A549 (cell line): ENCODE measurements at regions not wholly inside any gene's neighbourhood (a gene's known extent, or its start where the extent isn't known, plus 50 kb on each side); places are given as distances from the start of the nearest gene placed in this dataset.

Source experiments
- ATAC-seq, 2 experiments: fragments of 200-7000 bp in 1 of 2; fragments of >200 bp in 1 of 2; cut with Nextera tagmentation in 1 of 2; cut with Tn5 transposase in 1 of 2; 3 replicates each; pipeline versions ENCODE4 v1.8.0 to v1.9.1; 2018 to 2020; ENCODE audit warnings: mild to moderate bottlenecking in 1 of 2, moderate library complexity in 1 of 2
- CTCF ChIA-PET: fragments of 300-600 bp; sonication (Branson Sonifier 250); formaldehyde crosslinking; extraction: SDS; loops from one replicate; lab custom pipeline; 2021; ENCODE audit warnings: antibody characterized with exemption, inconsistent platforms; lab: Yijun Ruan, JAX
- POLR2A ChIA-PET: fragments of 350-600 bp; formaldehyde crosslinking; extraction: SDS; loops from one replicate; lab custom pipeline; 2021; ENCODE audit warnings: antibody characterized with exemption, inconsistent platforms; lab: Yijun Ruan, JAX
- DNase-seq, 2 experiments: peaks; one replicate each; pipeline versions ENCODE4 v3.0.0 to v3.0.0-alpha.2; 2011 to 2016; ENCODE audit warnings: low read depth in 1 of 2, low spot score in 1 of 2
- FAIRE-seq: peaks from 2 replicates; lab custom pipeline; 2011; peaks lifted over from hg19 to GRCh38; lab: Jason Lieb, UNC
- H3K27ac ChIP-seq, 2 experiments: fragments of >200 bp; sonication (Bioruptor Twin); formaldehyde crosslinking; 3 replicates each; pipeline ENCODE4 v1.5.1; 2016 to 2017
- H3K4me1 ChIP-seq: fragments of >200 bp; sonication (Bioruptor Twin); formaldehyde crosslinking; 3 replicates; pipeline ENCODE4 v1.6.1; 2016
- H3K4me2 ChIP-seq: fragments of >200 bp; sonication (Bioruptor Twin); formaldehyde crosslinking; 3 replicates; pipeline ENCODE4 v1.6.1; 2016
- H3K4me3 ChIP-seq: fragments of >200 bp; sonication (Bioruptor Twin); formaldehyde crosslinking; 3 replicates; pipeline ENCODE4 v1.5.1; 2016
- H3K9me3 ChIP-seq: fragments of >200 bp; sonication (Bioruptor Twin); formaldehyde crosslinking; 3 replicates; pipeline ENCODE4 v1.6.1; 2016
- CBX2 ChIP-seq: fragments of 200-600 bp; sonication (generic); IDR thresholded peaks from 2 replicates; pipeline ENCODE4 v1.6.1; 2016; ENCODE audit warnings: low read depth, mild to moderate bottlenecking, borderline replicate concordance
- CBX8 ChIP-seq: fragments of 200-600 bp; sonication (generic); IDR thresholded peaks from 2 replicates; pipeline ENCODE4 v1.6.1; 2016
- CHD4 ChIP-seq: fragments of 200-600 bp; sonication (generic); IDR thresholded peaks from 2 replicates; pipeline ENCODE4 v1.6.1; 2016; ENCODE audit warnings: antibody characterized with exemption, mild to moderate bottlenecking, borderline replicate concordance
- EHMT2 ChIP-seq: fragments of 200-600 bp; sonication (generic); IDR thresholded peaks from 2 replicates; pipeline ENCODE4 v1.6.1; 2016; ENCODE audit warnings: antibody characterized with exemption, low read depth, mild to moderate bottlenecking, moderate library complexity
- EP300 ChIP-seq, 2 experiments: fragments of >200 bp; sonication (Bioruptor Twin); formaldehyde crosslinking; IDR thresholded peaks; 2 replicates in 1 of 2; 3 replicates in 1 of 2; pipeline ENCODE4 v1.6.1; 2016 to 2017
- FOSL2 ChIP-seq, 2 experiments: fragments of 450-650 bp in 1 of 2; fragments of >200 bp in 1 of 2; sonication (Bioruptor Twin) in 1 of 2; formaldehyde crosslinking; IDR thresholded peaks; 2 replicates each; pipeline versions ENCODE4 v1.5.0 to v1.6.1; 2016 to 2020; ENCODE audit warnings: mild to moderate bottlenecking in 1 of 2, moderate library complexity in 1 of 2
- GATA3 ChIP-seq: IDR thresholded peaks from 2 replicates; pipeline ENCODE4 v1.6.1; 2012; ENCODE audit warnings: borderline replicate concordance
- HDAC2 ChIP-seq: fragments of 200-600 bp; sonication (generic); IDR thresholded peaks from 2 replicates; pipeline ENCODE4 v1.6.1; 2016
- HOXA7 ChIP-seq: fragments of 250-450 bp; sonication (Bioruptor Pico); IDR thresholded peaks from 2 replicates; pipeline ENCODE4 v1.5.0; 2020; ENCODE audit warnings: mild to moderate bottlenecking, moderate library complexity
- JUN ChIP-seq, 2 experiments: fragments of >200 bp; sonication (Bioruptor Twin); formaldehyde crosslinking; IDR thresholded peaks; 2 replicates in 1 of 2; 3 replicates in 1 of 2; pipeline ENCODE4 v1.6.1; 2016 to 2017
- JUNB ChIP-seq: fragments of >200 bp; sonication (Bioruptor Twin); formaldehyde crosslinking; IDR thresholded peaks from 2 replicates; pipeline ENCODE4 v1.6.1; 2016
- KDM5A ChIP-seq: fragments of 200-600 bp; sonication (generic); IDR thresholded peaks from 2 replicates; pipeline ENCODE4 v1.6.1; 2016; ENCODE audit warnings: antibody characterized with exemption, mild to moderate bottlenecking
- MYC ChIP-seq: IDR thresholded peaks from 2 replicates; pipeline ENCODE4 v1.6.1; 2012; ENCODE audit warnings: mild to moderate bottlenecking, inconsistent platforms, low read length, improper control_type of control experiment, borderline replicate concordance
- POLR2A ChIP-seq: IDR thresholded peaks from 2 replicates; pipeline ENCODE4 v1.6.1; 2012; ENCODE audit warnings: mild to moderate bottlenecking, low read length
- RAD21 ChIP-seq, 2 experiments: fragments of >200 bp in 1 of 2; sonication (Bioruptor Twin) in 1 of 2; formaldehyde crosslinking in 1 of 2; IDR thresholded peaks in 1 of 2; conservative IDR thresholded peaks in 1 of 2; 2 replicates in 1 of 2; 3 replicates in 1 of 2; pipeline ENCODE4 v1.6.1; 2012 to 2018; ENCODE audit warnings: inconsistent platforms in 1 of 2
- RARB ChIP-seq: fragments of 250-450 bp; sonication (Bioruptor Pico); IDR thresholded peaks from 2 replicates; pipeline ENCODE4 v1.8.0; 2021; ENCODE audit warnings: mild to moderate bottlenecking, moderate library complexity
- RCOR1 ChIP-seq: fragments of 150-350 bp; IDR thresholded peaks from 2 replicates; pipeline ENCODE4 v1.6.1; 2014; ENCODE audit warnings: antibody characterized with exemption, low read length, low read depth
- SMC3 ChIP-seq: fragments of >200 bp; sonication (Bioruptor Twin); formaldehyde crosslinking; IDR thresholded peaks from 3 replicates; pipeline ENCODE4 v1.6.1; 2018; ENCODE audit warnings: inconsistent platforms
- TFCP2L1 ChIP-seq: fragments of 250-450 bp; sonication (Bioruptor Pico); IDR thresholded peaks from 2 replicates; pipeline ENCODE4 v1.5.0; 2021; ENCODE audit warnings: mild to moderate bottlenecking
- TP53 ChIP-seq: fragments of 250-450 bp; sonication (Bioruptor Pico); IDR thresholded peaks from 2 replicates; pipeline ENCODE4 v1.5.0; 2021; ENCODE audit warnings: mild to moderate bottlenecking, moderate library complexity
- ZC3H11A ChIP-seq: fragments of 450-650 bp; IDR thresholded peaks from 2 replicates; pipeline ENCODE4 v1.6.1; 2014; ENCODE audit warnings: antibody characterized with exemption, mild to moderate bottlenecking
- ZFP36 ChIP-seq: fragments of 450-650 bp; IDR thresholded peaks from 2 replicates; pipeline ENCODE4 v1.6.1; 2014; ENCODE audit warnings: borderline replicate concordance; ENCODE audit not compliant: partially characterized antibody
- ZNF302 ChIP-seq: fragments of 250-450 bp; sonication (Bioruptor Pico); IDR thresholded peaks from 2 replicates; pipeline ENCODE4 v1.9.0; 2021; ENCODE audit warnings: inconsistent platforms, mild to moderate bottlenecking, moderate library complexity
- WGBS: methylation state at CpG from one replicate; pipeline ENCODE4 v1.1.6; 2017; ENCODE audit errors: missing lambda C conversion rate; 5-methylcytosine and 5-hydroxymethylcytosine counted together
- TF ChIP-seq, protein P1 (sequence below): IDR thresholded peaks from 2 replicates; pipeline ENCODE4 v1.6.1; 2012
- TF ChIP-seq, protein P2 (sequence below): fragments of 250-450 bp; sonication (Bioruptor Pico); IDR thresholded peaks from 2 replicates; pipeline ENCODE4 v1.5.0; 2020; ENCODE audit warnings: low read depth, mild to moderate bottlenecking, moderate library complexity
- TF ChIP-seq, protein P3 (sequence below): fragments of 250-450 bp; sonication (Bioruptor Pico); IDR thresholded peaks from 2 replicates; pipeline ENCODE4 v1.5.0; 2021; ENCODE audit warnings: mild to moderate bottlenecking, moderate library complexity, borderline replicate concordance
- TF ChIP-seq, protein P4 (sequence below): fragments of >200 bp; sonication (Bioruptor Twin); formaldehyde crosslinking; IDR thresholded peaks from 3 replicates; pipeline ENCODE4 v1.5.1; 2016
- TF ChIP-seq, protein P5 (sequence below): fragments of 450-650 bp; IDR thresholded peaks from 2 replicates; pipeline ENCODE4 v1.6.1; 2014; ENCODE audit warnings: antibody characterized with exemption

DNA sequence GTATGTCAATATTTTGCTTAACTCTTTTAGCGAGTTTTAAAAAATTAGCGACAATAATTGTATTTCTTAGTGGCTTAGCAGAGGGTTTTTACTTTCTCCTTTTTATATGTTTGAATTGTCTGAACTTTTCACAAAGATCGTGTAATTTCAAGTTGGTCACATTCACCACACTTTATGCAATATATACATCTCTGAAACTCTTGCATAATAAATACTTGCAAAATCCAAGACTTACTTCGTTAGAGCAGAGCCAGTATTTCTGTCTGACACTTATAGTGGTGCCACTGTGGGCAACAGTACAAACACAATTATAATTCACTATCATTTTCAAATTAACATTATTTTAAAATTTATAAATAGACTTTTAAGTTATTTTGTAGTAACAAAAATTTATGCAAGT is 62.0 kb downstream of the SUCNR1 start:
- H3K4me1 ChIP-seq, result peaks cover 19% of the 10 kb centered on the region
- ATAC-seq (no peak), FAIRE-seq (peak; percentile 67), DNase-seq (no peak)
- POLR2A ChIA-PET, result no interaction called here
- no peak overlapping the region for H3K27ac ChIP-seq
- H3K4me3 ChIP-seq, result no peak overlapping the region
- CTCF ChIA-PET, result no interaction called here
- no peaks in the 10 kb centered on the region for H3K9me3 ChIP-seq
- TF ChIP-seq TP53 (CRISPR knock-in tag), result no peak
- TF ChIP-seq, protein P1, sequence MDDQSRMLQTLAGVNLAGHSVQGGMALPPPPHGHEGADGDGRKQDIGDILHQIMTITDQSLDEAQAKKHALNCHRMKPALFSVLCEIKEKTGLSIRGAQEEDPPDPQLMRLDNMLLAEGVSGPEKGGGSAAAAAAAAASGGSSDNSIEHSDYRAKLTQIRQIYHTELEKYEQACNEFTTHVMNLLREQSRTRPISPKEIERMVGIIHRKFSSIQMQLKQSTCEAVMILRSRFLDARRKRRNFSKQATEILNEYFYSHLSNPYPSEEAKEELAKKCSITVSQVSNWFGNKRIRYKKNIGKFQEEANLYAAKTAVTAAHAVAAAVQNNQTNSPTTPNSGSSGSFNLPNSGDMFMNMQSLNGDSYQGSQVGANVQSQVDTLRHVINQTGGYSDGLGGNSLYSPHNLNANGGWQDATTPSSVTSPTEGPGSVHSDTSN, result no peak
- TF ChIP-seq CBX2, result no peak
- TF ChIP-seq RARB, result no peak
- no peak for TF ChIP-seq CHD4
- TF ChIP-seq TFCP2L1 (CRISPR knock-in tag), result no peak
- TF ChIP-seq EHMT2, result no peak
- TF ChIP-seq JUN (IDR thresholded peaks at IDR 0.05), result no peak
- no peak for TF ChIP-seq RAD21 (conservative IDR thresholded peaks at IDR 0.05 in 1 of 2, IDR thresholded peaks at IDR 0.05 in 1 of 2)
- TF ChIP-seq SMC3, result no peak
- no peak for TF ChIP-seq RCOR1
- no peak for TF ChIP-seq POLR2A
- WGBS, result 76% methylated on average over 4 of the region's 4 CpGs
- no peak overlapping the region for H3K4me2 ChIP-seq

DNA sequence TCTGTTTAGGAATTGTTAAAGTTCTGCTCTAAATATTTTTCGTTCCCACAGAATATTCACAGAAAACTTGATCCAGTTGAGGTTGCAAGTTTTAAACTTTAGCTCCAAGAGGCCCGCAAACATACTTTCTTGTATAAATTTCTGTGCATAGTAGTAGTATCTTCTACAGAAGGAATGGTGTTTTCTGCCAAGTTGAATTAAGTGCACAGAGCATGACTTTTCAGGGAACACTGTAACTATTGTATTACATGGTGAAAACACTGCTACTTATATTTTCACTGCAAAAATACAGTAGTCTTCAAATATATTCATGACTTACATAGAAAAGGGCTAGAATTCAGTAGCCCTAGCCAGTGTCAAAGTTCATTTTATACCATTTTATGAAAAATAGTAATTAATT is 67.0 kb downstream of the SUCNR1 start:
- H3K9me3 ChIP-seq, result no peaks in the 10 kb centered on the region
- FAIRE-seq, result no peak
- no peak for DNase-seq
- CTCF ChIA-PET, result interaction anchor here (1.5 kb wide), 1 partner anchor 13 kb away, joined by 4 read pairs; no protein-coding TSS in a partner anchor
- TF ChIP-seq, protein P1, result no peak
- TF ChIP-seq HOXA7, result no peak
- no peak for TF ChIP-seq SMC3
- no peak for TF ChIP-seq ZFP36
- TF ChIP-seq TFCP2L1 (CRISPR knock-in tag), result no peak
- TF ChIP-seq HDAC2, result no peak
- TF ChIP-seq GATA3, result no peak
- no peak for TF ChIP-seq JUNB
- H3K27ac ChIP-seq, result no peak overlapping the region
- no peak overlapping the region for H3K4me2 ChIP-seq
- no peak overlapping the region for H3K4me3 ChIP-seq
- WGBS, result 85% methylated on average over 2 of the region's 2 CpGs
- ATAC-seq, result no peak
- no peaks in the 10 kb centered on the region for H3K4me1 ChIP-seq
- POLR2A ChIA-PET, result interaction anchor here (0.6 kb wide), 1 partner anchor 329 kb away, joined by 4 read pairs; no protein-coding TSS in a partner anchor

DNA sequence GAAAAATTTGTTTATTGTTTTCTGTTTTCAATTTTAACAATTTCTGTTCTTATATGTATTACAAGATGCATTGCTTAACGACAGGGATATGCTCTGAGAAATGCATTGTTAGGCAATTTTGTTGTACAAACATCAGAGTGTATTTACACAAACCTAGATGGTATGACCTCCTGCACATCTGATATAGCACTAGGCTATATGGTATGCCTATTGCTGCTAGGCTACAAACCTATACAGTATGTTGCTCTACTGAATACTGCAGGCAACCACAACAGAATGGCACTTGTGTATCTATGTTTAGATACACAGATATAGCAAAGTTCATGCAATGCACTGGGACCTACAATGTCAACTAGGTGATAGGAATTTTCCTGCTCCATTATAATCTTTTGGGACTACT is 70.1 kb downstream of the SUCNR1 start:
- POLR2A ChIA-PET, result no interaction called here
- 19% methylated on average over 1 of the region's 1 CpG for WGBS
- no peak overlapping the region for H3K27ac ChIP-seq
- no peak overlapping the region for H3K4me3 ChIP-seq
- DNase-seq, result no peak
- no peaks in the 10 kb centered on the region for H3K9me3 ChIP-seq
- FAIRE-seq, result no peak
- ATAC-seq, result peak in 1 of 2 experiments; percentile 51; a peak in 2 of 6 replicates
- no peak overlapping the region for H3K4me2 ChIP-seq
- CTCF ChIA-PET, result no interaction called here
- no peaks in the 10 kb centered on the region for H3K4me1 ChIP-seq
- TF ChIP-seq CBX2 (no peak), ZNF302 (no peak), GATA3 (no peak), KDM5A (no peak), POLR2A (no peak), CBX8 (no peak), EP300 (IDR thresholded peaks at IDR 0.05) (no peak), ZC3H11A (no peak), MYC (no peak), FOSL2 (IDR thresholded peaks at IDR 0.05) (no peak), FOSL2 (CRISPR knock-in tag; IDR thresholded peaks at IDR 0.05) (no peak)
- TF ChIP-seq, protein P2, sequence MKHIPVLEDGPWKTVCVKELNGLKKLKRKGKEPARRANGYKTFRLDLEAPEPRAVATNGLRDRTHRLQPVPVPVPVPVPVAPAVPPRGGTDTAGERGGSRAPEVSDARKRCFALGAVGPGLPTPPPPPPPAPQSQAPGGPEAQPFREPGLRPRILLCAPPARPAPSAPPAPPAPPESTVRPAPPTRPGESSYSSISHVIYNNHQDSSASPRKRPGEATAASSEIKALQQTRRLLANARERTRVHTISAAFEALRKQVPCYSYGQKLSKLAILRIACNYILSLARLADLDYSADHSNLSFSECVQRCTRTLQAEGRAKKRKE (CRISPR knock-in tag), result no peak
- TF ChIP-seq, protein P3, sequence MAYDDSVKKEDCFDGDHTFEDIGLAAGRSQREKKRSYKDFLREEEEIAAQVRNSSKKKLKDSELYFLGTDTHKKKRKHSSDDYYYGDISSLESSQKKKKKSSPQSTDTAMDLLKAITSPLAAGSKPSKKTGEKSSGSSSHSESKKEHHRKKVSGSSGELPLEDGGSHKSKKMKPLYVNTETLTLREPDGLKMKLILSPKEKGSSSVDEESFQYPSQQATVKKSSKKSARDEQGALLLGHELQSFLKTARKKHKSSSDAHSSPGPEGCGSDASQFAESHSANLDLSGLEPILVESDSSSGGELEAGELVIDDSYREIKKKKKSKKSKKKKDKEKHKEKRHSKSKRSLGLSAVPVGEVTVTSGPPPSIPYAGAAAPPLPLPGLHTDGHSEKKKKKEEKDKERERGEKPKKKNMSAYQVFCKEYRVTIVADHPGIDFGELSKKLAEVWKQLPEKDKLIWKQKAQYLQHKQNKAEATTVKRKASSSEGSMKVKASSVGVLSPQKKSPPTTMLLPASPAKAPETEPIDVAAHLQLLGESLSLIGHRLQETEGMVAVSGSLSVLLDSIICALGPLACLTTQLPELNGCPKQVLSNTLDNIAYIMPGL (CRISPR knock-in tag), result no peak
- TF ChIP-seq, protein P4, sequence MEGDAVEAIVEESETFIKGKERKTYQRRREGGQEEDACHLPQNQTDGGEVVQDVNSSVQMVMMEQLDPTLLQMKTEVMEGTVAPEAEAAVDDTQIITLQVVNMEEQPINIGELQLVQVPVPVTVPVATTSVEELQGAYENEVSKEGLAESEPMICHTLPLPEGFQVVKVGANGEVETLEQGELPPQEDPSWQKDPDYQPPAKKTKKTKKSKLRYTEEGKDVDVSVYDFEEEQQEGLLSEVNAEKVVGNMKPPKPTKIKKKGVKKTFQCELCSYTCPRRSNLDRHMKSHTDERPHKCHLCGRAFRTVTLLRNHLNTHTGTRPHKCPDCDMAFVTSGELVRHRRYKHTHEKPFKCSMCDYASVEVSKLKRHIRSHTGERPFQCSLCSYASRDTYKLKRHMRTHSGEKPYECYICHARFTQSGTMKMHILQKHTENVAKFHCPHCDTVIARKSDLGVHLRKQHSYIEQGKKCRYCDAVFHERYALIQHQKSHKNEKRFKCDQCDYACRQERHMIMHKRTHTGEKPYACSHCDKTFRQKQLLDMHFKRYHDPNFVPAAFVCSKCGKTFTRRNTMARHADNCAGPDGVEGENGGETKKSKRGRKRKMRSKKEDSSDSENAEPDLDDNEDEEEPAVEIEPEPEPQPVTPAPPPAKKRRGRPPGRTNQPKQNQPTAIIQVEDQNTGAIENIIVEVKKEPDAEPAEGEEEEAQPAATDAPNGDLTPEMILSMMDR, result no peak
- TF ChIP-seq, protein P5, sequence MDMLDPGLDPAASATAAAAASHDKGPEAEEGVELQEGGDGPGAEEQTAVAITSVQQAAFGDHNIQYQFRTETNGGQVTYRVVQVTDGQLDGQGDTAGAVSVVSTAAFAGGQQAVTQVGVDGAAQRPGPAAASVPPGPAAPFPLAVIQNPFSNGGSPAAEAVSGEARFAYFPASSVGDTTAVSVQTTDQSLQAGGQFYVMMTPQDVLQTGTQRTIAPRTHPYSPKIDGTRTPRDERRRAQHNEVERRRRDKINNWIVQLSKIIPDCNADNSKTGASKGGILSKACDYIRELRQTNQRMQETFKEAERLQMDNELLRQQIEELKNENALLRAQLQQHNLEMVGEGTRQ, result no peak
